ENCODE measurements at regions not wholly inside any gene's neighbourhood (a gene's known extent, or its start where the extent isn't known, plus 50 kb on each side); places are given as distances from the start of the nearest gene placed in this dataset.

GRCh38 chr3:69675786-69676530, 63.3 kb upstream of the MITF start:
- Mint-ChIP-seq H3K27me3 (ENCODE audit: low read depth in 3 of 3) (peaks cover 2 to 5% (median 4%) of the 10 kb centered on the region in 3 donors), H3K27ac (no peak overlapping the region), H3K4me1 (peaks cover 4% of the 10 kb centered on the region), H3K9me3 (peaks cover 0 to 6% (median 2%) of the 10 kb centered on the region in 7 donors), H3K4me3 (no peak overlapping the region), H3K36me3 (no peaks in the 10 kb centered on the region)
- no peaks in the 10 kb centered on the region for H3K4me1 ChIP-seq (ENCODE audit: control insufficient read depth in 1 of 2, insufficient read depth in 2 of 2, low read length in 2 of 2)
- TF ChIP-seq CTCF (IDR thresholded peaks at IDR 0.05) = no peak
- H3K4me3 ChIP-seq (replicated peaks in 1 of 3; ENCODE audit: low read depth in 2 of 3, low read length in 3 of 3) = no peak overlapping the region
- intact Hi-C loops (cut with micrococcal nuclease) = no loop called here
- 70% methylated on average over 3 of the region's 6 CpGs for WGBS (ENCODE audit: insufficient coverage)
- no peak overlapping the region for H3K9ac ChIP-seq (ENCODE audit: insufficient read depth, low read length, poor library complexity, severe bottlenecking)
- H3K4me2 ChIP-seq (replicated peaks; ENCODE audit: extremely low read depth, low read length, poor library complexity, severe bottlenecking) = no peak overlapping the region
- H4K20me1 ChIP-seq (ENCODE audit: insufficient read depth, low read length) = no peaks in the 10 kb centered on the region
- H2AFZ ChIP-seq (ENCODE audit: insufficient read depth, low read depth, low read length, poor library complexity, severe bottlenecking) = no peak overlapping the region
- no peaks in the 10 kb centered on the region for H3K79me2 ChIP-seq (ENCODE audit: insufficient read depth, low read length)
- H3K36me3 ChIP-seq (replicated peaks in 1 of 2; ENCODE audit: control insufficient read depth in 1 of 2, insufficient read depth in 2 of 2, low read length in 2 of 2) = no peaks in the 10 kb centered on the region
- no peak for DNase-seq
- no peaks in the 10 kb centered on the region for H3K27me3 ChIP-seq (ENCODE audit: control insufficient read depth in 2 of 2, insufficient read depth in 2 of 2, low read length in 2 of 2)
- H3K9me3 ChIP-seq (replicated peaks in 1 of 2; ENCODE audit: control insufficient read depth in 1 of 2, insufficient read depth in 1 of 2, low read length in 2 of 2) = no peaks in the 10 kb centered on the region
- H3K27ac ChIP-seq (ENCODE audit: low read depth in 1 of 2, low read length in 2 of 2) = no peak overlapping the region

DNA sequence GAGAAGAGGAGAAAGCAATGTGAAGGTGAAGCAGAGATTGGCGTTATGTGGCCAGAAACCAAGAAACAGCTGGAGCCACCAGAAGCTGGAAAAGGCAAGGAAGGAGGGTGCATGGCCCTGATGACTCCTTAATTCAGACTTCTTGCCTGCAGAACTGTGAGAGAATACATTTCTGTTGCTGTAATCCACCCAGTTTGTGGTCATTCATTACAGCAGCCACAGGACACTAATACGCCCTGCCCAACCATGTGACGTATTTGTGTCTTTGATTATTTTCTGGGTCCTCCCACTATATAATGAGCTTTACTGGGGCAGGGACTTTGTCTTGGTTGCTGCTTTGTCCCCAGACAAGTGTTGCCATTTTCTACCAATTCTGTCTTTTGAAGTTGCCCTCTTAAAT, 64.5 kb upstream of the MITF start:
- DNase-seq = no peak
- H2AFZ ChIP-seq (ENCODE audit: insufficient read depth, low read depth, low read length, poor library complexity, severe bottlenecking) = no peak overlapping the region
- Mint-ChIP-seq H3K4me1 (peaks cover 4% of the 10 kb centered on the region), H3K36me3 (no peaks in the 10 kb centered on the region), H3K4me3 (no peak overlapping the region), H3K9me3 (peaks cover 0 to 6% (median 2%) of the 10 kb centered on the region in 7 donors), H3K27me3 (ENCODE audit: low read depth in 3 of 3) (peaks cover 2 to 5% (median 4%) of the 10 kb centered on the region in 3 donors), H3K27ac (no peak overlapping the region)
- TF ChIP-seq CTCF (IDR thresholded peaks at IDR 0.05) = no peak
- H3K79me2 ChIP-seq (ENCODE audit: insufficient read depth, low read length) = no peaks in the 10 kb centered on the region
- no peak overlapping the region for H3K4me3 ChIP-seq (replicated peaks in 1 of 3; ENCODE audit: low read depth in 2 of 3, low read length in 3 of 3)
- no peak overlapping the region for H3K27ac ChIP-seq (ENCODE audit: low read depth in 1 of 2, low read length in 2 of 2)
- no peaks in the 10 kb centered on the region for H3K4me1 ChIP-seq (ENCODE audit: control insufficient read depth in 1 of 2, insufficient read depth in 2 of 2, low read length in 2 of 2)
- intact Hi-C loops (cut with micrococcal nuclease) = loop anchor here in 1 of 2 donors (5.0 kb wide), 1 partner anchor 512 kb away; no protein-coding TSS in a partner anchor
- no peaks in the 10 kb centered on the region for H3K27me3 ChIP-seq (ENCODE audit: control insufficient read depth in 2 of 2, insufficient read depth in 2 of 2, low read length in 2 of 2)
- H3K36me3 ChIP-seq (replicated peaks in 1 of 2; ENCODE audit: control insufficient read depth in 1 of 2, insufficient read depth in 2 of 2, low read length in 2 of 2) = no peaks in the 10 kb centered on the region
- no peaks in the 10 kb centered on the region for H4K20me1 ChIP-seq (ENCODE audit: insufficient read depth, low read length)
- no peak overlapping the region for H3K4me2 ChIP-seq (replicated peaks; ENCODE audit: extremely low read depth, low read length, poor library complexity, severe bottlenecking)
- WGBS (ENCODE audit: insufficient coverage) = 93% methylated on average over 2 of the region's 3 CpGs
- no peak overlapping the region for H3K9ac ChIP-seq (ENCODE audit: insufficient read depth, low read length, poor library complexity, severe bottlenecking)
- no peaks in the 10 kb centered on the region for H3K9me3 ChIP-seq (replicated peaks in 1 of 2; ENCODE audit: control insufficient read depth in 1 of 2, insufficient read depth in 1 of 2, low read length in 2 of 2)

All from CD14-positive monocyte (primary cell).